VCaP (cell line): ENCODE measurements at regions not wholly inside any gene's neighbourhood (a gene's known extent, or its start where the extent isn't known, plus 50 kb on each side); places are given as distances from the start of the nearest gene placed in this dataset.
A peak's percentile ranks its signal among the peaks of the same experiment; 100 is the strongest.

Experiments
- H3K27ac ChIP-seq: fragments of 450-650 bp; 2 replicates; pipeline ENCODE4 v1.5.1; 2017
- CTCF ChIP-seq: fragments of 450-650 bp; conservative IDR thresholded peaks from 2 replicates; pipeline ENCODE4 v1.5.1; 2017; ENCODE audit warnings: mild to moderate bottlenecking, moderate library complexity

GRCh38 chr6:71444222-71444621, 155.6 kb downstream of the OGFRL1 start:
- H3K27ac ChIP-seq: no peak overlapping the region
- peak; percentile 65 for TF ChIP-seq CTCF

DNA sequence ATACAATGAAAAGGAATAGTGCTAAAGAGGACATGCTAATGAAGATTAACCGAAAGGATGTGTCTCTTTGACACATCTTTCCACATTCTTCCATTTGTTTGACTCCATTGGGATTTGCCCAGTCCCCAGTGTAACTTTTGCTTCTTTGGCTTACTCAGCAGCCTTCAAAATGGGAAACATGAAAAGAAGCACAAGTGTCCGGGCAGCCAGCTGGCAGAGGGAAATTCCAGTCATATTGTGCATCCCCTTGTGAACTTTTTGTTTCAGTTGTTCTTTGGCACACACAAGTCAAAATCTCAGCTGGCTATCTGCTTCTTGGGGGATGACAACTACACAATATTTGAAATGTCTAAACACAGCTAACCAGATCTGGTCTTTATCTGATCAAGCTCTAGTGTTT, 157.4 kb downstream of the OGFRL1 start:
- no peak for TF ChIP-seq CTCF
- H3K27ac ChIP-seq: no peak overlapping the region

GRCh38 chr6:71446470-71446869, 157.9 kb downstream of the OGFRL1 start:
- TF ChIP-seq CTCF: no peak
- H3K27ac ChIP-seq: no peak overlapping the region

- no peak for TF ChIP-seq CTCF
- H3K27ac ChIP-seq: no peak overlapping the region
These were observed 164.2 kb downstream of the OGFRL1 start for GRCh38 chr6:71452697-71453370.

DNA sequence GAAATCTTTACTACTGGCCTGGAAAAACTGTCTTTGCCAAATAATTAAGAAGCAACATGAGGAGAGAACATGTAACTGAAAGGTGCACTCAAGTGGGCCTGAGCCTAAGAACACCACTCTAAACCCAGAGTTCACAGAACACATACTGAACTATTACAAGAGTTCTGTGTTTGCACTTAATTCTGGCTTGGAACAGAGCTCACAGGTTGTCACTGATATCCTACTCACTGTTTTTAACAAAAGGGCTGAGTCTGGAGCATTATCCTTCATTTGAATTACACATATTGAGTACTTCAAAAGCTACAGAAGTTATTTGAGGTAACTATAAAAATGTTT, 164.7 kb downstream of the OGFRL1 start:
- no peak overlapping the region for H3K27ac ChIP-seq
- TF ChIP-seq CTCF: no peak

DNA sequence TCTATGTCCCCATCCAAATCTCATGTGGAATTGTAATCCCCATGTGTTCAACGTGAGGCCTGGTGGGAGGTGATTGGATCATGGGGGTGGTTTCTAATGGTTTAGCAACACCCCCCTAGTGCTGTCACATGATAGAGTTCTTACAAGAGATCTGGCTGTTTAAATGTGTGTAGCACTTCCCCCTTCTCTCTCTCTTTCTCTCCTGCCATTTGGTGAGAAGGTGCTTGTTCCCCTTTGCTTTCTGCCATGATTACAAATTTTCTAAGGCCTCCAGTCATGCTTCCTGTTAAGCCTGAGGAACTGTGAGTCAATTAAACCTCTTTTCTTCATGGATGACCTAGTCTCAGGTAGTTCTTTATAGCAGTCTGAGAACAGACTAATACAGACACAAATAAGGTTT, 165.4 kb downstream of the OGFRL1 start:
- no peak for TF ChIP-seq CTCF
- no peak overlapping the region for H3K27ac ChIP-seq

DNA sequence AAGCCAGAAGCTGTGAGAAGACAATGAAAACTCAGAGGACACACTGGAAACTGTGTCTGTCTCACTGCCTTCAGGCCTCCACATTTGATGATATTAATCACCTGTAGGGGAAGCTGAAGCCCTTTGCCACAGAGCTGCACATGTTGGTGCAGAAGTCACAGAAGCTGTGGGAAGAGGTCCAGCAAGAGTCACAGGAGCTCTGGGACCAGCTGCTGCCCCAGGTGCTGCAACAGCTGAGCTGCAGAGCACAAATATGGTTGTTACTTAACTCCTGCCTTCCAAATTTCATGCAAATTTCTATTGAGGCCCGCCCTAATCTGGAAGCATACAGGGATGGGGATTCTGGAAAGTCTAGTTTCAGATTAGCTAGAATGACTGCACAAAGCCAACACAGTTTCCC, 169.3 kb downstream of the OGFRL1 start:
- TF ChIP-seq CTCF: no peak
- H3K27ac ChIP-seq: no peak overlapping the region
